ENCODE measurements at regions not wholly inside any gene's neighbourhood (a gene's known extent, or its start where the extent isn't known, plus 50 kb on each side); places are given as distances from the start of the nearest gene placed in this dataset.

- no peaks in the 10 kb centered on the region for H3K9me3 ChIP-seq (ENCODE audit: control insufficient read depth, insufficient read depth, low read length)
- no peak overlapping the region for H3K4me3 ChIP-seq (ENCODE audit: low read depth, low read length)
- no peaks in the 10 kb centered on the region for H3K27me3 ChIP-seq (ENCODE audit: control insufficient read depth, insufficient read depth, low read length)
- no peak for TF ChIP-seq CTCF (IDR thresholded peaks at IDR 0.05; ENCODE audit: low read depth, low read length)
- ChIA-PET POLR2A (no interaction called here), CTCF (interaction anchor here (0.6 to 3.0 kb wide), 3 partner anchors 17 to 512 kb away, joined by 3 to 21 read pairs (median 4); no protein-coding TSS in a partner anchor)
- DNase-seq (ENCODE audit: low read depth, low spot score) = no peak
- H3K27ac ChIP-seq (ENCODE audit: low read depth, low read length) = no peak overlapping the region
Observed at GRCh38 chr3:30181178-30181465, 425.3 kb upstream of the TGFBR2 start.

- Histone ChIP-seq H3K4me3 (ENCODE audit: low read depth, low read length) (no peak overlapping the region), H3K9me3 (ENCODE audit: control insufficient read depth, insufficient read depth, low read length) (no peaks in the 10 kb centered on the region), H3K27ac (ENCODE audit: low read depth, low read length) (no peak overlapping the region), H3K27me3 (ENCODE audit: control insufficient read depth, insufficient read depth, low read length) (no peaks in the 10 kb centered on the region)
- POLR2A ChIA-PET = no interaction called here
- DNase-seq (ENCODE audit: low read depth, low spot score) = no peak
- TF ChIP-seq CTCF (IDR thresholded peaks at IDR 0.05; ENCODE audit: low read depth, low read length) = no peak
- CTCF ChIA-PET = interaction anchor here (0.6 to 3.0 kb wide), 3 partner anchors 17 to 512 kb away, joined by 3 to 21 read pairs (median 4); no protein-coding TSS in a partner anchor
Observed at GRCh38 chr3:30181581-30181980, 424.8 kb upstream of the TGFBR2 start.

- DNase-seq (ENCODE audit: low read depth, low spot score) = no peak
- Histone ChIP-seq H3K9me3 (ENCODE audit: control insufficient read depth, insufficient read depth, low read length) (no peaks in the 10 kb centered on the region), H3K27me3 (ENCODE audit: control insufficient read depth, insufficient read depth, low read length) (no peaks in the 10 kb centered on the region), H3K27ac (ENCODE audit: low read depth, low read length) (no peak overlapping the region), H3K4me3 (ENCODE audit: low read depth, low read length) (no peak overlapping the region)
- POLR2A ChIA-PET = no interaction called here
- CTCF ChIA-PET = interaction anchor here (1.0 to 2.7 kb wide), 2 partner anchors 15 to 16 kb away, joined by 5 to 17 read pairs; no protein-coding TSS in a partner anchor
- TF ChIP-seq CTCF (IDR thresholded peaks at IDR 0.05; ENCODE audit: low read depth, low read length) = no peak
Observed at GRCh38 chr3:30183421-30183820, 423.0 kb upstream of the TGFBR2 start.

GRCh38 chr3:30184091-30184810 is 422.1 kb upstream of the TGFBR2 start:
- CTCF ChIA-PET = interaction anchor here (2.7 kb wide), 1 partner anchor 14 kb away, joined by 17 read pairs; no protein-coding TSS in a partner anchor

More at GRCh38 chr3:30184091-30184810, 422.1 kb upstream of the TGFBR2 start:
- POLR2A ChIA-PET = no interaction called here
- no peak for TF ChIP-seq CTCF (IDR thresholded peaks at IDR 0.05; ENCODE audit: low read depth, low read length)
- Histone ChIP-seq H3K4me3 (ENCODE audit: low read depth, low read length) (no peak overlapping the region), H3K27ac (ENCODE audit: low read depth, low read length) (no peak overlapping the region), H3K27me3 (ENCODE audit: control insufficient read depth, insufficient read depth, low read length) (no peaks in the 10 kb centered on the region), H3K9me3 (ENCODE audit: control insufficient read depth, insufficient read depth, low read length) (no peaks in the 10 kb centered on the region)
- no peak for DNase-seq (ENCODE audit: low read depth, low spot score)

Measured in AG04450 (cell line).